Testis (tissue), 2 donors: ENCODE measurements at regions not wholly inside any gene's neighbourhood (a gene's known extent, or its start where the extent isn't known, plus 50 kb on each side); places are given as distances from the start of the nearest gene placed in this dataset.
A peak's percentile ranks its signal among the peaks of the same experiment; 100 is the strongest.

Experiments used
- DNase-seq: peaks from one replicate; pipeline ENCODE4 v3.0.0-alpha.2; 2019
- H3K27ac ChIP-seq, 2 donors: fragments of 200-600 bp; sonication (generic); one replicate each; pipeline ENCODE4 v1.5.1; 2019
- H3K27me3 ChIP-seq: fragments of 200-600 bp; sonication (generic); one replicate; pipeline ENCODE4 v1.5.1; 2019
- H3K36me3 ChIP-seq: fragments of 200-600 bp; sonication (generic); one replicate; pipeline ENCODE4 v1.5.1; 2017; ENCODE audit warnings: low read depth; ENCODE audit errors: missing control alignments
- H3K4me1 ChIP-seq: fragments of 200-600 bp; sonication (generic); one replicate; pipeline ENCODE4 v1.5.1; 2019
- H3K4me3 ChIP-seq, 2 donors: fragments of 200-600 bp; sonication (generic); one replicate each; pipeline ENCODE4 v1.5.1; 2017 to 2019
- H3K9me3 ChIP-seq: fragments of 200-600 bp; sonication (generic); one replicate; pipeline ENCODE4 v1.5.1; 2017
- POLR2A ChIP-seq: fragments of 450-650 bp; IDR thresholded peaks from one replicate; pipeline ENCODE4 v1.6.1; 2017; ENCODE audit warnings: antibody characterized with exemption, mild to moderate bottlenecking, moderate library complexity
- WGBS, 2 donors: methylation state at CpG; one replicate each; pipeline ENCODE4 v1.1.5; 2018; 5-methylcytosine and 5-hydroxymethylcytosine counted together
- intact Hi-C: fragments of 100-400 bp; cut with DNase I; formaldehyde crosslinking; loops from one replicate; pipeline ENCODE4 v1.15.1; 2023; ENCODE audit warnings: low total_unique reads
- TF ChIP-seq, protein P1 (sequence below), 3 experiments: fragments of 450-650 bp in 2 of 3; fragments of 200-600 bp in 1 of 3; sonication (generic) in 1 of 3; IDR thresholded peaks; one replicate each; pipeline ENCODE4 v1.5.1; 2016 to 2019; ENCODE audit warnings: antibody characterized with exemption in 3 of 3, mild to moderate bottlenecking in 2 of 3, moderate library complexity in 1 of 3

DNA sequence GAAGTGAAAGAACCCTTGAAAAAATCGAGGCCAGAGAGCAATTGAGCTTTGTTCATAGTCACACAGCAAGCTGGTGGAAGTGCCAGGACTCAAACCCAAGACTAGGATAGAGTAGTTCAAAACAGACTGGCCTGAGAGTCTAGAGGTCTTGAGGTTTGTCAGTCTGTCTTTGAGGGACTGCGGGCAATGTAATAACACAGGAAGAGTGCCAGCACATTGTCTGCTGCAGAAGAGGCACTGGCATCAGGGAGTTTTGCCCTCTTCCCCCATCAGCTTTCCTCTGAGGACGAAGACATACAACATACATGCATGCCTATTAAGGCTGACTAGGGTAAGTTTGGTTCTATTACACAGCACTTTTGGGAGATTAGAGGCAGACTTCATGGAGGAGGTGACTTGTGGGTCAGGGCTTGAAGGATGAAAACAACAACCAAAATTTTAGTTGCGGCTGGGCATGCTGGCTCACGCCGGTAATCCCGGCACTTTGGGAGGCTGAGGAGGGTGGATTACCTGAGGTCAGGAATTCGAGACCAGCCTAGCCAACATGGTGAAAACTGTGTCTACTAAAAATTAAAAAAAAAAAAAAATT, 64.1 kb upstream of the LAS1L start:
- intact Hi-C loops = no loop called here
- H3K27ac ChIP-seq = no peak overlapping the region

GRCh38 chrX:65596270-65597034, 61.9 kb upstream of the LAS1L start:
- DNase-seq = peak; percentile 14
- TF ChIP-seq, protein P1, sequence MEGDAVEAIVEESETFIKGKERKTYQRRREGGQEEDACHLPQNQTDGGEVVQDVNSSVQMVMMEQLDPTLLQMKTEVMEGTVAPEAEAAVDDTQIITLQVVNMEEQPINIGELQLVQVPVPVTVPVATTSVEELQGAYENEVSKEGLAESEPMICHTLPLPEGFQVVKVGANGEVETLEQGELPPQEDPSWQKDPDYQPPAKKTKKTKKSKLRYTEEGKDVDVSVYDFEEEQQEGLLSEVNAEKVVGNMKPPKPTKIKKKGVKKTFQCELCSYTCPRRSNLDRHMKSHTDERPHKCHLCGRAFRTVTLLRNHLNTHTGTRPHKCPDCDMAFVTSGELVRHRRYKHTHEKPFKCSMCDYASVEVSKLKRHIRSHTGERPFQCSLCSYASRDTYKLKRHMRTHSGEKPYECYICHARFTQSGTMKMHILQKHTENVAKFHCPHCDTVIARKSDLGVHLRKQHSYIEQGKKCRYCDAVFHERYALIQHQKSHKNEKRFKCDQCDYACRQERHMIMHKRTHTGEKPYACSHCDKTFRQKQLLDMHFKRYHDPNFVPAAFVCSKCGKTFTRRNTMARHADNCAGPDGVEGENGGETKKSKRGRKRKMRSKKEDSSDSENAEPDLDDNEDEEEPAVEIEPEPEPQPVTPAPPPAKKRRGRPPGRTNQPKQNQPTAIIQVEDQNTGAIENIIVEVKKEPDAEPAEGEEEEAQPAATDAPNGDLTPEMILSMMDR (IDR thresholded peaks at IDR 0.05) = no peak
- TF ChIP-seq POLR2A = no peak
- H3K4me3 ChIP-seq = no peak overlapping the region
- intact Hi-C loops = no loop called here
- H3K9me3 ChIP-seq = no peaks in the 10 kb centered on the region
- no peaks in the 10 kb centered on the region for H3K4me1 ChIP-seq
- H3K36me3 ChIP-seq = no peaks in the 10 kb centered on the region
- peak overlapping the region; percentile 55 to 81 for H3K27ac ChIP-seq
- H3K27me3 ChIP-seq = no peaks in the 10 kb centered on the region
- 33 to 63% methylated on average over 1 to 2 of the region's 2 CpGs for WGBS, 2 donors

More for the DNA sequence above, 64.1 kb upstream of the LAS1L start:
- no peak for TF ChIP-seq POLR2A
- TF ChIP-seq, protein P1 (IDR thresholded peaks at IDR 0.05) = no peak
- DNase-seq = no peak
- Histone ChIP-seq H3K9me3 (no peaks in the 10 kb centered on the region), H3K36me3 (no peaks in the 10 kb centered on the region), H3K4me1 (peaks cover 4% of the 10 kb centered on the region), H3K27me3 (no peaks in the 10 kb centered on the region), H3K4me3 (no peak overlapping the region)
- 90 to 91% methylated on average over 6 to 8 of the region's 8 CpGs for WGBS, 2 donors

GRCh38 chrX:65595460-65595876, 60.9 kb upstream of the LAS1L start:
- intact Hi-C loops = no loop called here
- H3K4me3 ChIP-seq = no peak overlapping the region
- no peak for TF ChIP-seq POLR2A
- TF ChIP-seq, protein P1 (IDR thresholded peaks at IDR 0.05) = peak; percentile 90 to 97 (median 96)
- no peaks in the 10 kb centered on the region for H3K36me3 ChIP-seq
- H3K27me3 ChIP-seq = no peaks in the 10 kb centered on the region
- WGBS, 2 donors = 24% methylated on average over 2 of the region's 3 CpGs; no CpG with 5 or more reads in 1 of the 2 donors
- no peaks in the 10 kb centered on the region for H3K9me3 ChIP-seq
- no peaks in the 10 kb centered on the region for H3K4me1 ChIP-seq
- H3K27ac ChIP-seq = peak overlapping the region; percentile 55 to 81
- peak; percentile 98 for DNase-seq

- Histone ChIP-seq H3K27me3 (no peaks in the 10 kb centered on the region), H3K9me3 (no peaks in the 10 kb centered on the region), H3K27ac (no peak overlapping the region), H3K4me3 (no peak overlapping the region), H3K4me1 (no peaks in the 10 kb centered on the region), H3K36me3 (no peaks in the 10 kb centered on the region)
- intact Hi-C loops = no loop called here
- DNase-seq = no peak
- 60 to 92% methylated on average over 1 to 2 of the region's 2 CpGs for WGBS, 2 donors
- TF ChIP-seq, protein P1 (IDR thresholded peaks at IDR 0.05) = no peak
- no peak for TF ChIP-seq POLR2A
Measured at GRCh38 chrX:65591206-65591605, 56.6 kb upstream of the LAS1L start.
